Ascending aorta (tissue), 2 donors: ENCODE measurements at regions not wholly inside any gene's neighbourhood (a gene's known extent, or its start where the extent isn't known, plus 50 kb on each side); places are given as distances from the start of the nearest gene placed in this dataset.
A peak's percentile ranks its signal among the peaks of the same experiment; 100 is the strongest.
"Not testable (repeated sequence)": the region's sequence is repeated elsewhere in the genome, so short reads cannot be mapped to it uniquely, and the experiment has no call there.

Experiments
- DNase-seq, 2 donors: peaks; one replicate each; pipeline ENCODE4 v3.0.0-alpha.2; 2019; ENCODE audit warnings: low spot score in 2 of 2
- H3K27ac ChIP-seq, 2 donors: fragments of 200-600 bp; sonication (generic); one replicate each; pipeline ENCODE4 v1.5.1; 2016 to 2017; ENCODE audit warnings: mild to moderate bottlenecking in 1 of 2
- H3K27me3 ChIP-seq: fragments of 200-600 bp; sonication (generic); one replicate; pipeline ENCODE4 v1.5.1; 2017
- H3K36me3 ChIP-seq, 2 donors: fragments of 200-600 bp; sonication (generic); one replicate each; pipeline ENCODE4 v1.5.1; 2016
- H3K4me1 ChIP-seq, 2 donors: fragments of 200-600 bp; sonication (generic); one replicate each; pipeline ENCODE4 v1.5.1; 2016 to 2017; ENCODE audit warnings: mild to moderate bottlenecking in 1 of 2
- H3K4me3 ChIP-seq, 2 donors: fragments of 200-600 bp; sonication (generic); one replicate each; pipeline ENCODE4 v1.5.1; 2016 to 2017; ENCODE audit warnings: mild to moderate bottlenecking in 1 of 2
- H3K9me3 ChIP-seq, 2 donors: fragments of 200-600 bp; sonication (generic); one replicate each; pipeline ENCODE4 v1.5.1; 2016
- CTCF ChIP-seq, 3 experiments: fragments of 200-600 bp in 2 of 3; fragments of 450-650 bp in 1 of 3; sonication (generic) in 2 of 3; IDR thresholded peaks; one replicate each; pipeline ENCODE4 v1.5.1; 2016 to 2019; ENCODE audit warnings: antibody characterized with exemption in 3 of 3, mild to moderate bottlenecking in 1 of 3, moderate library complexity in 1 of 3
- intact Hi-C: fragments of 100-400 bp; cut with DNase I; formaldehyde crosslinking; loops from one replicate; pipeline ENCODE4 v1.15.1; 2023

- intact Hi-C loops = no loop called here
- Histone ChIP-seq H3K27me3 (no peaks in the 10 kb centered on the region), H3K27ac (no peak overlapping the region), H3K36me3 (no peaks in the 10 kb centered on the region), H3K9me3 (no peaks in the 10 kb centered on the region), H3K4me3 (peak overlapping the region in 1 of 2 donors; percentile 49), H3K4me1 (peaks cover 0 to 5% of the 10 kb centered on the region in 2 donors)
- TF ChIP-seq CTCF (IDR thresholded peaks at IDR 0.05) = no peak
- DNase-seq = no peak
These were observed 894.8 kb upstream of the EPHA5 start for GRCh38 chr4:66564901-66565651.

GRCh38 chr4:66562276-66562806 lies 892.1 kb upstream of the EPHA5 start:
- H3K4me3 ChIP-seq = no peak overlapping the region
- no peaks in the 10 kb centered on the region for H3K27me3 ChIP-seq
- DNase-seq = no peak
- H3K27ac ChIP-seq = no peak overlapping the region
- H3K4me1 ChIP-seq = peaks cover 0 to 5% of the 10 kb centered on the region in 2 donors
- TF ChIP-seq CTCF (IDR thresholded peaks at IDR 0.05) = no peak
- H3K36me3 ChIP-seq = no peaks in the 10 kb centered on the region
- intact Hi-C loops = no loop called here
- no peaks in the 10 kb centered on the region for H3K9me3 ChIP-seq

- H3K9me3 ChIP-seq, H3K27ac ChIP-seq, DNase-seq, intact Hi-C loops, H3K36me3 ChIP-seq, H3K4me1 ChIP-seq, H3K4me3 ChIP-seq, H3K27me3 ChIP-seq: not testable (repeated sequence)
These were observed 891.3 kb upstream of the EPHA5 start for GRCh38 chr4:66561465-66562053.

GRCh38 chr4:66558651-66559050 lies 888.4 kb upstream of the EPHA5 start:
- H3K4me1 ChIP-seq = no peaks in the 10 kb centered on the region
- intact Hi-C loops = no loop called here
- no peak overlapping the region for H3K27ac ChIP-seq
- H3K4me3 ChIP-seq = no peak overlapping the region
- H3K36me3 ChIP-seq = no peaks in the 10 kb centered on the region
- TF ChIP-seq CTCF (IDR thresholded peaks at IDR 0.05) = no peak
- no peaks in the 10 kb centered on the region for H3K27me3 ChIP-seq
- no peaks in the 10 kb centered on the region for H3K9me3 ChIP-seq
- DNase-seq = no peak

- no peak for TF ChIP-seq CTCF (IDR thresholded peaks at IDR 0.05)
- Histone ChIP-seq H3K36me3 (no peaks in the 10 kb centered on the region), H3K4me3 (no peak overlapping the region), H3K27ac (no peak overlapping the region), H3K9me3 (no peaks in the 10 kb centered on the region), H3K4me1 (no peaks in the 10 kb centered on the region), H3K27me3 (no peaks in the 10 kb centered on the region)
- intact Hi-C loops = no loop called here
- DNase-seq = no peak
These were observed 886.5 kb upstream of the EPHA5 start for GRCh38 chr4:66556651-66557278.

- intact Hi-C loops = no loop called here
- DNase-seq = no peak
These were observed 885.0 kb upstream of the EPHA5 start for GRCh38 chr4:66555301-66555700.

More at GRCh38 chr4:66555301-66555700, 885.0 kb upstream of the EPHA5 start:
- Histone ChIP-seq H3K4me1 (no peaks in the 10 kb centered on the region), H3K4me3 (no peak overlapping the region), H3K36me3 (no peaks in the 10 kb centered on the region), H3K27ac (no peak overlapping the region), H3K27me3 (no peaks in the 10 kb centered on the region), H3K9me3 (no peaks in the 10 kb centered on the region)
- TF ChIP-seq CTCF (IDR thresholded peaks at IDR 0.05) = no peak
